ENCODE measurements at regions not wholly inside any gene's neighbourhood (a gene's known extent, or its start where the extent isn't known, plus 50 kb on each side); places are given as distances from the start of the nearest gene placed in this dataset.
"Not testable (repeated sequence)": the region's sequence is repeated elsewhere in the genome, so short reads cannot be mapped to it uniquely, and the experiment has no call there.

- not testable (repeated sequence) for FAIRE-seq
Observed at GRCh38 chr2:128671981-128672757, 353.5 kb upstream of the HS6ST1 start.

GRCh38 chr2:128679680-128680079 lies 361.0 kb upstream of the HS6ST1 start:
- not testable (repeated sequence) for FAIRE-seq

- FAIRE-seq = no peak
Observed at GRCh38 chr2:128681507-128681906, 362.8 kb upstream of the HS6ST1 start.

GRCh38 chr2:128682266-128682665 lies 363.6 kb upstream of the HS6ST1 start:
- FAIRE-seq = no peak

GRCh38 chr2:128682729-128683284 lies 364.1 kb upstream of the HS6ST1 start:
- FAIRE-seq = no peak

- no peak for FAIRE-seq
Observed at GRCh38 chr2:128684523-128684922, 365.9 kb upstream of the HS6ST1 start.

GRCh38 chr2:128685841-128686496 lies 367.3 kb upstream of the HS6ST1 start:
- FAIRE-seq = no peak

GRCh38 chr2:128686497-128686859 lies 367.8 kb upstream of the HS6ST1 start:
- FAIRE-seq = no peak

- no peak for FAIRE-seq
Observed at GRCh38 chr2:128686881-128687555, 368.4 kb upstream of the HS6ST1 start.

GRCh38 chr2:128687565-128687964 lies 368.9 kb upstream of the HS6ST1 start:
- no peak for FAIRE-seq

- no peak for FAIRE-seq
Observed at GRCh38 chr2:128689971-128690370, 371.3 kb upstream of the HS6ST1 start.

GRCh38 chr2:128690431-128690830 lies 371.8 kb upstream of the HS6ST1 start:
- no peak for FAIRE-seq

- FAIRE-seq = no peak
Observed at GRCh38 chr2:128690869-128691268, 372.2 kb upstream of the HS6ST1 start.

GRCh38 chr2:128691526-128691925 lies 372.9 kb upstream of the HS6ST1 start:
- no peak for FAIRE-seq

- FAIRE-seq = no peak
Observed at GRCh38 chr2:128692895-128693742, 374.5 kb upstream of the HS6ST1 start.

- no peak for FAIRE-seq
Observed at GRCh38 chr2:128693743-128694029, 375.0 kb upstream of the HS6ST1 start.

- no peak for FAIRE-seq
Observed at GRCh38 chr2:128695646-128696220, 377.1 kb upstream of the HS6ST1 start.

GRCh38 chr2:128696421-128696820 lies 377.8 kb upstream of the HS6ST1 start:
- FAIRE-seq = no peak

- FAIRE-seq = no peak
Observed at GRCh38 chr2:128701418-128701817, 382.8 kb upstream of the HS6ST1 start.

GRCh38 chr2:128702616-128703015 lies 383.9 kb upstream of the HS6ST1 start:
- no peak for FAIRE-seq

- no peak for FAIRE-seq
Observed at GRCh38 chr2:128708106-128708816, 389.6 kb upstream of the HS6ST1 start.

GRCh38 chr2:128710242-128710641 lies 391.6 kb upstream of the HS6ST1 start:
- no peak for FAIRE-seq
